ENCODE measurements at regions not wholly inside any gene's neighbourhood (a gene's known extent, or its start where the extent isn't known, plus 50 kb on each side); places are given as distances from the start of the nearest gene placed in this dataset.

- Histone ChIP-seq H3K79me2 (ENCODE audit: control insufficient read depth in 1 of 2, insufficient read depth in 2 of 2, low read length in 2 of 2) (no peaks in the 10 kb centered on the region), H3K9ac (replicated peaks in 1 of 4; ENCODE audit: extremely low read depth in 1 of 4, low read depth in 3 of 4, low read length in 3 of 4) (no peak overlapping the region), H3K14ac (ENCODE audit: insufficient read length) (no peak overlapping the region), H3K79me1 (ENCODE audit: low read depth, low read length) (no peaks in the 10 kb centered on the region), H3K56ac (replicated peaks; ENCODE audit: insufficient read length, low read depth, low read length) (no peak overlapping the region), H3K27ac (ENCODE audit: low read depth, low read length) (no peak overlapping the region), H3K4me3 (ENCODE audit: extremely low read depth in 1 of 4, insufficient read depth in 2 of 4, low read depth in 3 of 4, low read length in 4 of 4) (no peak overlapping the region), H4K5ac (ENCODE audit: insufficient read length, low read depth, low read length) (no peak overlapping the region), H4K20me1 (replicated peaks in 1 of 2; ENCODE audit: control insufficient read depth in 1 of 2, insufficient read depth in 2 of 2, low read length in 2 of 2) (no peaks in the 10 kb centered on the region), H3K18ac (ENCODE audit: extremely low read depth, low read length) (no peak overlapping the region), H3K4me2 (ENCODE audit: insufficient read depth in 1 of 2, low read depth in 2 of 2, low read length in 2 of 2) (no peak overlapping the region), H3K4me1 (replicated peaks in 1 of 4; ENCODE audit: control insufficient read depth in 3 of 4, insufficient read depth in 4 of 4, low read length in 3 of 4) (no peaks in the 10 kb centered on the region), H4K8ac (ENCODE audit: extremely low read depth, insufficient read depth, low read length) (no peak overlapping the region), H2BK15ac (ENCODE audit: low read length) (no peak overlapping the region), H3K27me3 (replicated peaks in 1 of 4; ENCODE audit: control insufficient read depth in 3 of 4, extremely low read depth in 1 of 4, insufficient read depth in 3 of 4, low read length in 3 of 4) (peaks cover 0 to 2% (median 0%) of the 10 kb centered on the region in 4 experiments; a peak in 1 of 7 replicates), H4K91ac (replicated peaks; ENCODE audit: insufficient read length, low read length) (no peak overlapping the region), H2AK5ac (ENCODE audit: low read depth, low read length) (no peak overlapping the region), H2BK20ac (ENCODE audit: low read length) (no peak overlapping the region), H3K23me2 (ENCODE audit: low read depth, low read length) (no peaks in the 10 kb centered on the region), H2BK120ac (replicated peaks; ENCODE audit: low read depth, low read length) (no peak overlapping the region), H2BK5ac (ENCODE audit: low read depth, low read length) (no peak overlapping the region), H3K4ac (replicated peaks; ENCODE audit: insufficient read length, low read depth, low read length) (no peak overlapping the region), H2AFZ (ENCODE audit: low read length) (no peak overlapping the region), H3K36me3 (ENCODE audit: control insufficient read depth in 2 of 4, insufficient read depth in 4 of 4, low read length in 3 of 4) (no peaks in the 10 kb centered on the region), H3K23ac (ENCODE audit: insufficient read length) (no peak overlapping the region), H3K9me3 (ENCODE audit: insufficient read depth in 2 of 2, low read depth in 1 of 2, low read length in 1 of 2) (no peaks in the 10 kb centered on the region), H2BK12ac (ENCODE audit: low read depth, low read length) (no peak overlapping the region)
- FAIRE-seq, result no peak
- TF ChIP-seq RNF2 (IDR thresholded peaks at IDR 0.05; ENCODE audit: borderline replicate concordance, low read depth, low read length, missing control alignments, poor library complexity, severe bottlenecking) (no peak), TAF7 (optimal IDR thresholded peaks at IDR 0.05; ENCODE audit: borderline replicate concordance, low read depth, low read length) (no peak), RXRA (IDR thresholded peaks at IDR 0.05; ENCODE audit: insufficient read depth, low read depth, low read length) (no peak), CBX8 (IDR thresholded peaks at IDR 0.05; ENCODE audit: borderline replicate concordance, low read depth, low read length) (no peak), TAF1 (IDR thresholded peaks at IDR 0.05; ENCODE audit: low read depth, low read length) (no peak)
- DNase-seq (ENCODE audit: low read depth in 1 of 2, low spot score in 2 of 2), result no peak
- POLR2A ChIA-PET (ENCODE audit: partially characterized antibody), result no interaction called here
- WGBS, 2 experiments (ENCODE audit: extremely low coverage in 1 of 2, insufficient coverage in 1 of 2, insufficient read length in 1 of 2, insufficient replicate concordance in 2 of 2, low coverage in 1 of 2, low lambda C conversion rate in 2 of 2, missing lambda C conversion rate in 1 of 2), result 92% methylated on average over 10 of the region's 10 CpGs; no CpG with 5 or more reads in 1 of the 2 experiments
- CTCF ChIA-PET (ENCODE audit: partially characterized antibody), result interaction anchor here (1.0 kb wide), 1 partner anchor 27 kb away, joined by 4 read pairs; no protein-coding TSS in a partner anchor
Measured at GRCh38 chr2:56049233-56049845, 125.8 kb upstream of the EFEMP1 start.

Measured in H1 (cell line).